ENCODE measurements at regions not wholly inside any gene's neighbourhood (a gene's known extent, or its start where the extent isn't known, plus 50 kb on each side); places are given as distances from the start of the nearest gene placed in this dataset.

- Histone ChIP-seq H3K4me3 (no peak overlapping the region), H3K27me3 (no peaks in the 10 kb centered on the region), H3K27ac (no peak overlapping the region), H3K4me1 (ENCODE audit: insufficient read depth) (no peaks in the 10 kb centered on the region), H3K9me3 (no peaks in the 10 kb centered on the region), H3K36me3 (no peaks in the 10 kb centered on the region)
- DNase-seq = no peak
- intact Hi-C loops (cut with DNase I) = no loop called here
- TF ChIP-seq CTCF (IDR thresholded peaks at IDR 0.05) (no peak), EP300 (IDR thresholded peaks at IDR 0.05) (no peak), POLR2A (IDR thresholded peaks at IDR 0.05) (no peak)
- WGBS, 3 donors = 90 to 93% (median 91%) methylated on average over 3 of the region's 3 CpGs
Measured at GRCh38 chr2:190827720-190828119, 52.9 kb upstream of the GLS start.

- no peaks in the 10 kb centered on the region for H3K36me3 ChIP-seq
- no peaks in the 10 kb centered on the region for H3K4me1 ChIP-seq (ENCODE audit: insufficient read depth)
- no peak overlapping the region for H3K4me3 ChIP-seq
- no peak overlapping the region for H3K27ac ChIP-seq
- no peak for TF ChIP-seq CTCF (IDR thresholded peaks at IDR 0.05)
- no peak for TF ChIP-seq EP300 (IDR thresholded peaks at IDR 0.05)
- no peak for TF ChIP-seq POLR2A (IDR thresholded peaks at IDR 0.05)
- intact Hi-C loops (cut with DNase I) = no loop called here
- WGBS, 3 donors = 80 to 100% (median 92%) methylated on average over 1 of the region's 1 CpG
- no peaks in the 10 kb centered on the region for H3K9me3 ChIP-seq
- H3K27me3 ChIP-seq = no peaks in the 10 kb centered on the region
- no peak for DNase-seq
Measured at GRCh38 chr2:190829642-190830041, 51.0 kb upstream of the GLS start.
